ENCODE measurements at regions not wholly inside any gene's neighbourhood (a gene's known extent, or its start where the extent isn't known, plus 50 kb on each side); places are given as distances from the start of the nearest gene placed in this dataset.

GRCh38 chr18:24545651-24546050, 85.2 kb downstream of the HRH4 start:
- TF ChIP-seq, protein P1, sequence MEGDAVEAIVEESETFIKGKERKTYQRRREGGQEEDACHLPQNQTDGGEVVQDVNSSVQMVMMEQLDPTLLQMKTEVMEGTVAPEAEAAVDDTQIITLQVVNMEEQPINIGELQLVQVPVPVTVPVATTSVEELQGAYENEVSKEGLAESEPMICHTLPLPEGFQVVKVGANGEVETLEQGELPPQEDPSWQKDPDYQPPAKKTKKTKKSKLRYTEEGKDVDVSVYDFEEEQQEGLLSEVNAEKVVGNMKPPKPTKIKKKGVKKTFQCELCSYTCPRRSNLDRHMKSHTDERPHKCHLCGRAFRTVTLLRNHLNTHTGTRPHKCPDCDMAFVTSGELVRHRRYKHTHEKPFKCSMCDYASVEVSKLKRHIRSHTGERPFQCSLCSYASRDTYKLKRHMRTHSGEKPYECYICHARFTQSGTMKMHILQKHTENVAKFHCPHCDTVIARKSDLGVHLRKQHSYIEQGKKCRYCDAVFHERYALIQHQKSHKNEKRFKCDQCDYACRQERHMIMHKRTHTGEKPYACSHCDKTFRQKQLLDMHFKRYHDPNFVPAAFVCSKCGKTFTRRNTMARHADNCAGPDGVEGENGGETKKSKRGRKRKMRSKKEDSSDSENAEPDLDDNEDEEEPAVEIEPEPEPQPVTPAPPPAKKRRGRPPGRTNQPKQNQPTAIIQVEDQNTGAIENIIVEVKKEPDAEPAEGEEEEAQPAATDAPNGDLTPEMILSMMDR (conservative IDR thresholded peaks at IDR 0.05; ENCODE audit: low read length): no peak
- no peak for TF ChIP-seq EZH2phosphoT487 (IDR thresholded peaks at IDR 0.05; ENCODE audit: borderline replicate concordance)

Data from Loucy (cell line).